HG03045 (cell line): ENCODE measurements at regions not wholly inside any gene's neighbourhood (a gene's known extent, or its start where the extent isn't known, plus 50 kb on each side); places are given as distances from the start of the nearest gene placed in this dataset.
A peak's percentile ranks its signal among the peaks of the same experiment; 100 is the strongest.

Source experiments
- ATAC-seq: cut with Tn5 transposase; IDR thresholded peaks from one replicate; pipeline ENCODE4 v1.9.1; 2021; ENCODE audit warnings: mild to moderate bottlenecking, moderate library complexity; ENCODE audit not compliant: unreplicated experiment

DNA sequence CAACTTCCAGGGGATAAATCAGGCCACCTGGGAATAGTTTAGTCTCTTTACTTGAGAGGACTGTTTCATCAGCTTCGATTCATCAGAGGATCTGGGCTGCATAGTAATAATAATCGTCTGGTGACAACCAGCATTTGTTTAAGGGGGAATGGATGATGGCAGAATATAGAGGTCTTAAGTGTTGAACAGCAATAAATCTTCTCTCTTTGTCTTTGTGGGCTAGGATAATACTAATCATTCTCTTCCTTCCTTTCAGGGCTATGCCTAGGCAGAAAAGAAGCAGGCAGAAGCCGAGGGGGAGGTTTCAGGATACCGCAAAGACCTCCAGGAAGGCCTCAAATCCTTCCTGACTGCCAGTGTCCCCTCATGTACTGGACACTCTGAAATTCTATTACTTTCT is 150.4 kb upstream of the GAREM1 start:
- no peak for ATAC-seq

DNA sequence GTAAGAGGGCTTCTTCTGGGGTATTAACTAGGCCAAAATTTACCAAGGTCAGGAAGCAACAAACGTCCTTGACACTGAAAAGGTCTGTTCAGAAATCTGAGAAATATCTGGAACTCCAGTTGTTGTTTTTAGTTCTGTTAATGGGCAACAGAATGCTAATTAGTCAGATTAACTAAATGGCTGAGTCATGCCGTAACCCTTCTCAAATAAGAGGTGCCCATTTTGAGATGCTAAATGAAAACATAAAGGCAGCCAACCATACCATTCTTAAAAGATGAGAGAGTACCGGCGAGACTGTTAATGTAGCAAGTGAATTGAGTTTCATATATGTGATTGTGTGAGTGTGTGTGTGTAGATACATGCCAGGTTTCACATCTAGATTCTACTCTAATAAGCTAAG is 147.9 kb upstream of the GAREM1 start:
- no peak for ATAC-seq

DNA sequence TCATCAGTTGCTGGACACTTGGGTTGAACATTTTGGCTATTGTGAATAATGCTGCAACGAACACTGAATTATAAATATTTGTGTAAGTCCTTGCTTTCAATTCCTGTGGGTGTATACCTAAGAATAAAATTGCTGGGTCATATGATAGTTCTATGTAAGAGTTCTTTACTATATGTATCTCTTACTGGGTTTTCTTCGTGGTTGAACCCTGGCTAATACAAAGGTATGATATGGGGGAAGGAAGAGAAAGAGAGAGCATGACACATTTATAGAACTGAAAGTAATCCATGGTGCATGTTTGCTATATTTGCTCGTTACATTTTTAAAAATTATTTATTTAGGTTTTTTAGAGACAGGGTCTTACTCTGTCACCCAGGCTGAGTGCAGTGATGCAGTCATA is 143.1 kb upstream of the GAREM1 start:
- no peak for ATAC-seq

DNA sequence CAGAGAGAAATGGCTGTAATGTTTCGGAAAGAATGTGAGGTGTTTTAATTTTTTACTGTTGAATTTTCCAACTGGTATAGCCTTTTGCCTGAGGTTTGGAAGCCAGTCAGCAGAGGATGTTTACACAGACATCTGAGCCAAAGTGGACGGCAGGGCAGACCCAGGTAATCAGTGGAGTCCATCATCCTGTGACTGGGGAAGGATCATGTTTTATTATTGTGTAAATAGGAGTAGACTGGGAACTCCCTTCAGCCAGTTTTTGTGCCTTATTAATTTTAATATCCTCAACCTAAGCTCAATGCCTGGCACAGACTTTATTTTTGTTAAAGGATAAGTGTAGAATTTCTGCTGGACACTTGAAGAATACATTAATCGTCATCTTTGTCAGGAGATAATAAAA is 142.0 kb upstream of the GAREM1 start:
- ATAC-seq: no peak

DNA sequence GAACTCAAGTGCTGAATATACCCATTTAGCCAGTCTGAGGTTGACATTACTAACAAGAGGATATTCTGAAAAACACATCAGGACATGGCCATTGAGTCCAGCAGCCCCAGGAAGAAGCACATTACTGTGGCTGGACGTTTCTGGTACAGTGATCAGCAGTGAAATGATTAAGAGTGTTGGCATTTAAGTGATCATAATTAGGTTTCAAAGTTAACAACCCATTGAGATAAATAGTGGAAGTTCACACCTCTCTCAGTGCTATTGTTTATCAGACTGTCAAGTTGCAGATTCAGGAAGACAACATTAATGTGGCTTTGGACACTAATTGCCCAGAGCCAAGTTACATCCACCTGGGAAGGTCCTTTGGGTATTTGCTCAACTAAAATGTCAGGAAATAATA is 139.5 kb upstream of the GAREM1 start:
- no peak for ATAC-seq

DNA sequence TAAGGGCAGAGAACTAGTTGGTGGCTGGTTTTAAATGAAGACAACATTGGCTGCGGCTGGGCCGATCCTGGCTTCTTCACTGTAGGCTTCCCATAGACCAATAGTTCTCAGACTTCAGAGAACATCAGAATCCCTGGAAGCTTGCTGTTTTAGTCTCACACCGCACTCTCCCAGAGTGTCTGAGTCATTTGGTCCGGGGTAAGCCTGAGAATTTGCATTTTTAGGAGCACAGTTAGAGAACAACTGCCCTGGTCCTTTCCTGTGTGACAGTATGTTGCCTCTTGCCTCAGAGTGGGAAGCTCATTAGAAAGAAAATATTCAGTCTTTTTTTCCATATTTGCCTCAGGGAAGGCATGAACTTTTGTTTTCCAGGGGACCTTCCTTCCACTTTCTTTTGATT is 137.1 kb upstream of the GAREM1 start:
- ATAC-seq: no peak

DNA sequence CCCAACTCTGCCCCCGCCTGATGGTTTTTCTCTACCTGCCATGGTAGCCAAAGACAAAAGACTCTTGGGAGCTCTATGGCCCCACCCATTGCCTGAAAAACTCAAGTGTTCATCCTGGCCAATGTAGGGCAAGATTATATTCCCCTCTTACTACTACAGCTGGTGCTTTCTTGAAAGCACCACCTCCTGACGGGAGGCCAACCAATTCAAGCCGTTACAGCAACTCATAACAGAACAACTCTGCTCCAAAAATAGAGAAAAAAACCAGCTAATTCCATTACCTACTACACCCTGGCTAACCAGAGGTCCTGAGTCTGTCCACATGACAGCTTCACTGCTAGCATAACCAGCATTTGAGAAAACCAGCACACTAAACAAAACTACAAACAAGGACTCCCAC is 127.5 kb upstream of the GAREM1 start:
- ATAC-seq: no peak

DNA sequence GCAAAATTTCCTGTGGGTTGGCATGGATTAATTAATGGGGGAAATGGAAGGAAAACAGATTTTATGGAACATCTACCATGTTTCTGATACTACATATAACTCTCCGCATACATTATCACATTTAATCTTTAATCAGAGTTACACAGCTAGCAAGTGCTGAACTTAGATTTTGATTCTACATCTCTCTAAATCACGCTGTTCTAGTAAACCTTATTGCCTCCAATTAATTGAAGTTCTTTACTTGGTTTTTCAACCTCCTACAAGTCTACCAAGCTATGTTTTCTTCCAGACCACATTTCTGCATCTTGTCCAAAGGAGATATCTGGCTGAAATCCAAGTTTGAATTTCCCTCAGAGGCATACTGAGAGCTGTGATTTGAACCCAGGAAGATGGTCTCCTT is 125.8 kb upstream of the GAREM1 start:
- ATAC-seq: no peak

DNA sequence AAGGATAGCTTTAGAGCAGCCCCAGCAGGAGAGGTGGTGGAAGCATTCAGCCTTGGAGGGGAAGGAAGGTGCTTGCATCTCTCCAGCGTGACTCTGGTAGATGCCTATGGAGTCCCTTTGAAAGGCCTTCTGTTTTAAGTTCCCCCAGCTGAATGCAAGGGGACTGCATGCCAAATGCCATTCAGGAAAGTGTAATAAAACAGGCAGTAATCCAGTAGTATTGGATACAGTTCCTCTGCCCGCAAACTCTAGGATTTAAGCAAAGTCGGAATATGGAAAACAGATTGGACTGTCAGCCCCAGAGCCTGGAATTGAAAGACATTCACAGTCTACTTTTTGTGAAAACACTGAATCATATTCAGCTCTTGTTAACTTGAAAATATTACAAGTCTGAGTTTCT is 125.2 kb upstream of the GAREM1 start:
- ATAC-seq: no peak

DNA sequence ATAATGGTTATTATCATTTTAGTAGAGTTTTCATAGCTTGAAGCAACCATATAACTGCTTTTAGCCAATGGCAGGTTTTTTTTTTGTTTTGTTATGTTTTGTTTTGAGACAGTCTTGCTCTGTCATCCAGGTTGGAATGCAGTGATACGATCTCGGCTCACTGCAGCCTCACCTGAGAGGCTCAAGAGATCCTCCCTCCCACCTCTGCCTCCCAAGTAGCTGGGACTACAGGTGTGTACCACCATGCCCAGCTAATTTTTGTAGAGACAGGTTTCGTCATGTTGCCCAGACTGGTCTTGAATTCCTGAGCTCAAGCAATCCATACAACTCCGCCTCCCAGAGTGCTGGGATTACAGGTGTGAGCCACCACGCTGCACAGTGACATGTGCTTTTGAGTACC is 117.5 kb upstream of the GAREM1 start:
- ATAC-seq: no peak

DNA sequence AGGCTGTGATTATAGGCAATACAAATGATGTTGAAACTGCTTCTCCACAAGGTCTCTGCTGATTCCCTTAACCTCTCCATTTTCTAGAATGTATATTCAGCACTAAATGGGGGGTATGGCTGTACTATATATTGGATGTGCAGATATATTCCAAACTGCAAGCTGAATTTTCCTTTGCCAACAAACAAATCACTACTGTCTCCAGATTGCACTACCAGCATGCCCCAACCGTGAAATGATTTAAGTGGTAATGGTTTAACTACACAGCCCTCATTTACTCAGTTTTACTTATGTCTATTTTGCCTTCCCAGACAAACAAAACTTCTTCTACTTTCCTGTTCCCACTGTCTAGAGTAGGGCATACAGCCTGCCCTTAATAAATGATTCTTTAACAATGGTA is 112.7 kb upstream of the GAREM1 start:
- ATAC-seq: no peak

DNA sequence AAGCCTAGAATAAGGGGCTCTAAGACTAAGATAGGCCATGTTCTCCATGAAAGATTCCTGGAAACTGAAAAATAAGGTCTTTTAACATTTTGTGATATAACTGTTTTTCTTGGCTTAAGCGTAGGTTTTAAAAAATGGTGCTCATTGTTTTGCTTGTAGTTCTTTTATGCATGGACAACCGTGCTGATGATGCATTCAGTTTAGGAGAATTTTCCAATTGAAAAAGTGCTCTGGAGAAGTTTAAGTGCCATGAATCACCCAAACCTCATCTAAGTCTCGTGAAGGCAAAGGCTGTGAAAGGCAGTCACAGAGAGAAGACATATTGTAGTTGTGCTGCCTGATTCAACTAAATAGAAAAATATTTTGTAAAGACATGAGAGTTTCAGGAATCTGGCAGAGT is 111.8 kb upstream of the GAREM1 start:
- ATAC-seq: no peak

DNA sequence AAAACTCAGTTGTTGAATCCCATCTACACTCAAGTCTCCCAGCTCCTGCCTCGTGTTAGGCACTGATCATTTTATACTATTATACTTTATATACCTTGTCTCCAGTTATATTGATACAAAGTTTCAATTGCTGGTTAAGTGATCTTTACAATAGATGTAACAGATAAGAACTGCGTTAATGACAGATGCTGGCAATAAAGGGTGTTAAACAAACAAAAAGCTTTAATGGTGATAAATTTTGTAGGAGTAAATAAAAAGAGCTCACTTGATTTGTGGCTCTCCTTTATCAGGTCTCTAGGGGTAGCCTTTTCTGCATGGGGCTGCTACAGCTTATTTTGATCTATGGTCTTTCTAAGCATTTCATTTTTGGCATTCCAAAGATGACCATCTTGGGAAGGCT is 106.9 kb upstream of the GAREM1 start:
- no peak for ATAC-seq

DNA sequence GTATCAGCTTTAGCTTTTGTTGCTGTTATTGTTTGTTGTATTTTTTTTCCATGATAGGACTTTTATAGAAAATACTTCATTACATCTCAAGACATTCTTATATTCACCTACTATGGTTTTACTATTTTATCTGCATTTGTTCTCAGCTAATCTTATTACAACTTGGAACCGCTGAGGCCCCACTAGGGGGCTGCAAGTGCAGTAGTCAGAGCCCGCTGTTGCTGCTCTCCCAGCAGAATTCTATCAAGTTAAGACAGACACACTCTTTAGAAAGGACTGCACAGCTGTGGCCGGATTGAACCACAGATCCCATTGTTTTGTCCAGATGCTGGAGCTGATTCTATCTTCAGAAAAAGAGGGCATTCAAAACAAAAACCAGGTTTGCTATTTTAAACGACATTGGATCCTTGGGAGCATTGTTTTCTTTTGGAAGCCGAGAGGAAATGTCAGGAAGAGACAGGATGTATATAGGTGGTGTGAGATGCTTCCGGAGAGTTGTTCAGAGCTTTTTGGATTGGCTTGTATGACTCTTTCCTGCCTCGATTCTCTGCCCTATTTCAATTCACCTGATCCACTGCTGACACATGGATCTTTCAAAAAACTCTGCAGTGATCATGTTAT is 105.7 kb upstream of the GAREM1 start:
- ATAC-seq: no peak

DNA sequence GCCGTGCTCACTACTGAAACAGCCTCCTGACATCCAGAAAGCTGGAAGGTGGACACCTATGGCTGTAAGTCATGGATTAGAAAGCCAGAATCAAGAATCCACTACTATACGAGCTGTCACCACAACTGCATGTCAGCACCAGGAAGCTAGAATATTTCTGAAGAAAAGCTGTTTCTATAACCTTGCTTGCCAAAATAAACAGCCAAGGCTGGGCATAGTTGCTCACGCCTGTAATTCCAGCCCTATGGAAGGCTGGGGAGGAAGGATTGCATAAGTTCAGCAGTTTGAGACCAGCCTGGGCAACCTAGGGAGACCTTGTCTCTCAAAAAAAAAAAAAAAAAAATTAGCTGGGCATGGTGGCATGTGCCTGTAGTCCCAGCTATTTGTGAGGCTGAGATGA is 96.3 kb upstream of the GAREM1 start:
- ATAC-seq: no peak

DNA sequence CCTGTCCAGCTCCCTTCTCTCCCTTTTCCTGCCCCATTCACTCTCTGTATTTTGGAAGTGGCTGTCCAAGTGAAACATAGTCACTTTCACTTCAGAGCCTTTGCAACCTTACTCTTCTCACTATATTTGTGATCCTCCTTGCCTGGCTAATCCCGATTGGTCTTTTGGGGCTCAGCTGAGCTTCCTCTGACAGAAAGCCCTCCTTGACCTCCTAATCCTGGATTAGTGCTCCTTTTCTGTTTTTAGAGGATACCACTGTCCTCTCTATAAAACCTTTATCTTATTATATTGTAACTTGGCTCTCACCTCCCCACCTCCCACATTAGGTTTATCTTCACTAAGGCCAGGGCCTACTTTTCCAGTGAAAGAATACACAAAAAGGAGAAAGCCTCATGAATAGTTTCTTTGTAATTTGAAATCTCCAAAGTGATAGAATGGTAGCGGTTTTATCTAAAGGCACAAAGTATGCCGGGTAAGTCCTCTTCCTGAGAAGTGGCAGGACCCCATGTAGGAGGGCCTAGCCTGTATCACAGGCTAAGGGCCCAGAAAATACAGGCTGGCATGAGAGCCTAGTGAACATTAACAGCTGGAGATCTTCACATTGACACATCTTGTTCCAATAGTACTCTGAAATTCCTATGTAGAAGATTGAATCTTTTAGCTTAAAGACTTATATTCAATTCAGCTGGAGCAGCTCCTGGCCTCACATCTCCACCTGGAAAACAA is 83.1 kb upstream of the GAREM1 start:
- ATAC-seq: no peak

DNA sequence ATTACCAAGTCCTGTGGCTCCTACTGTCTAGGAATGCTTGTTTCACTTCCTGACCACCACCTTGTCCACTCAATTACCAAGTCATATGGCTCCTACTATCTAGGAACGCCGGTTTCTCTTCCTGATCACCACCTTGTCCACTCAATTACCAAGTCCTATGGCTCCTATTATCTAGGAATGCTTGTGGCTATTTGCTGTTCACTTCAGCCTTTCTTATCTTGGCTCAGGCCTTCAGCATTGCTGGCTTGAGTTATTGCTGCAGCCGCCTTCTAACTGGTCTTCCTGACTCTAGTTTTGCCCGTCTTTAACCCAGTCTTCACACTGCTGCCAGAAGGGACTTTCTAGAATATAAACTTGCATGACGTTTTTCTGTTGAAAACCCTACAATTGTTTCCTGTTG is 82.5 kb upstream of the GAREM1 start:
- ATAC-seq: no peak

DNA sequence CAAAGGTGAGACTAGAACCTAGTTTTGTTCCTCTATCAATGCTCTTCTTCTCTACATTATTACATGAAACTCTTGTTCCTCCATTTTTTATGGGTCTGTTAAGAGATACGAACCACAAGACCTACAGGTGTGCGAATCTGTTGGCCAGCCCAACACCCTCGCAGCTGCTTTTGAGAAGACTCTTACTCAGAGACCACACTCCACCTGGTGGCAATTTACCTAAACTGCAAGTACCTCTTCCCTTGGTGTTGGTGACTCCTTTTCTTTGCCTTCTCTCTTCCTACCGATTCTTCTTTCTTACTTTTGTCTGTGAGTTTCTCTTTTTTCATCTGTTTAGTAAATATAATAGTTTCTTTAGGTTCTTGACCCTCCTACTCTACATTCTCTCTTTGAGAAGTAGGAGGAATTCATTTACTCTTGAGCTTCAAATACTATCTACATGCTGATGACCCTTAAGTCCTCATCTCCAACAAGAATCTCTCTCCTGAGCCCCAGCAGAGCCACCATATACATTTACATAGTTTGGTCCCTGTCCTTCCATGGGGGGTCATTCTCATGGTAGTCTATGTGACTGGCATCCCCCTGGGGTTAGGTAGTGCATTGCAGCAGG is 81.8 kb upstream of the GAREM1 start:
- peak; percentile 79 for ATAC-seq

DNA sequence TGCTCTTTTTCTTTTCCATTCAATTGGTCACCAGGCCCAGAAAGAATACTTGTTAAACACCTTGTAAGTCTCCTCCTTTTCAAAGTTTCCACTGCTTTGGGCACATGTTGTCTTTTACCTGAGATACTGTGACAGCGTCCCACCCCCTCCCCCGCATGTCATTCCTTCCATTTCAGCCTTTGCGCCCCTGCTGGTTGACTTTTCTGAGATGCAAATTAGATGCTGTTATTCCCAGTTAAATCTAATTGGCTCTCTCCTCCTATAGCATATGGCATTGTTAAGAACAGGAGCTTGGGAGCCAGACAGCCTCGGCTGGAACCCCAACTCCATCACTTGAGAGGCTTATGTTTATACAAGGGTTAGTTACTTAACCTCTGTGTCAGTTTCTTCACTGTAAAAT is 80.3 kb upstream of the GAREM1 start:
- no peak for ATAC-seq

DNA sequence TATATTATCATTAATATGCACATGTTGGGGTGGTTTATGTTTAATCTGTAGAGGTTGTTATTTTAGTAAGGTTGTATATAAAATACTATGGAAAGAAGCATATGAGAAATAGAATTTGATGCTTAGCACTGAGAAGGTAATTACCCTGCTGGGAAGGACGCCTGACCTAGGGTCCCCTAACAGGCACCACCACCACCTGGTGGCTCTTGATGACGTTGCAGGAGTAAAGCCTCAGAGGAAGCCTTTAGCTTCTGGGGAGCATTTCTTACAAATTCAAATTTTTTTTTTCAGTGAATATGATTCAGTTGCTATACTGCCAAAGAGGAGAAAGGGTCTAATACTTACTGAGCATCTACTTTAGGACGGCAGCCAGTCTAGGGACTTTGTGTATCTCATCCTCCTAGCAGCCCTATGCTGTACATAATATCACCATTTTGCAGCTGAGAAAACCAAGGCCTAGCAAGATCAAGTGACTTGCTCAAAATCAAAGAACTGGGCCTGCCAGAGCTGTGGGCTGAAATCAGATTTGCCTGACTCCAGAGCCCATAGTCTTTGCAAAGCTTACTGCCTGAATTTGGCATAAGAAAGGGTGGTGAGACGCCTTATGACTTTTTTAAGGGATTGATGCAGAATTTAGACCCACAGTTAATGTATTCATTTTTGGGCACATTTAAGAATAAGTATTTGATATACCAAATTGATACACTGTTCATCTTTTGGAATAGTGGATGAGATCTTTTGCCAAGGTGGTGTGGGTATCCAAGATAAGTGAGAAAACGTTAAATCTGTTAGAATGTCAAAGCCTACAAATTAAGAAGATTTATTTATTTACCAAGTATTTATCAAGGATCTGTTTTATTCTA is 78.8 kb upstream of the GAREM1 start:
- ATAC-seq: peak; percentile 65

DNA sequence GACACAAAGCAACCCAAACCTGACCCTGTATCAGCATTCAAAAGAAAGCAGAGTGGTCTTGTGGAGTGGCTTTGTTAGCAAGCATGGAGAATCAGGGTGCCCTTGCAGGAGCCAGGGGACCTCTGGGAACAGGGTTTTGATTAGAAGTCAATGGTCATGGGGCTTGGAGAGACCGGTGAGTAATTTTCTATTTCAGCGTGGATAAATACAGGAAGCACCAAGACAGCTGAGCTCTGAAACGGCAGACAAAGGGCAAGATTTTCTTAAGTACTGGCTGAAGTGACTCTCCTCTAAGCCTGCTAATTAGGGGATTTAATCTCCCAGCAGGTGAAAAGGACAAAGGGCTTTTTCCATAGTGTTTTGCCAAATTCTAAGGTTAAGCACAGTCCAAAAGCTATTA is 78.0 kb upstream of the GAREM1 start:
- no peak for ATAC-seq

DNA sequence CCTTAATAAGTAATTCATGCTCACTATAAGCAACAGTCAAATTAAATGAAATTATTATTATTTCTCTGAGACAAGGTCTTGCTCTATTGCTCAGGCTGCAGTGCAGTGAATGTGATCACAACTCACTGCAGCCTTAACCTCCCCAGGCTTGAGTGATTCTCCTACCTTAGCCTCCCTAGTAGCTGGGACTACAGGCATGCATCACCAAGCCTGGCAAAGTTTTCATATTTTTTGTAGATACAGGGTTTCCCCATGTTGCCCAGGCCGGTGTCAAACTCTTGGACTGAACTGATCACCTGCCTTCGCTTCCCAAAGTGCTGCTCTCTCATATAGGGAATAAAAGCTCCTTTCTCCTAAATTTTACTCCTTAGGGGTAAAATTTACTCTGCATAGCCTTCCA is 74.9 kb upstream of the GAREM1 start:
- no peak for ATAC-seq
